CD4-positive, CD25-positive, alpha-beta regulatory T cell (primary cell): ENCODE measurements at regions not wholly inside any gene's neighbourhood (a gene's known extent, or its start where the extent isn't known, plus 50 kb on each side); places are given as distances from the start of the nearest gene placed in this dataset.

Experiments
- ATAC-seq, 2 donors: fragments of 150-1000 bp; cut with Tn5 transposase; one replicate each; pipeline ENCODE4 v1.10.0; 2021; ENCODE audit warnings: low read depth in 2 of 2, moderate number of reproducible peaks in 2 of 2, moderate library complexity in 1 of 2
- DNase-seq, 3 donors: peaks; one replicate each; pipeline versions ENCODE4 v3.0.0 to v3.0.0-alpha.2; 2012 to 2022; ENCODE audit warnings: mixed read lengths in 1 of 3
- H3K27ac ChIP-seq: one replicate; pipeline ENCODE4 v1.7.0; 2013; ENCODE audit warnings: mild to moderate bottlenecking, low read length; ENCODE audit not compliant: insufficient read depth, poor library complexity, severe bottlenecking
- H3K27me3 ChIP-seq: one replicate; pipeline ENCODE4 v1.7.0; 2013; ENCODE audit warnings: low read length; ENCODE audit not compliant: control insufficient read depth, insufficient read depth
- H3K36me3 ChIP-seq: one replicate; pipeline ENCODE4 v1.7.0; 2013; ENCODE audit warnings: mild to moderate bottlenecking, low read length, moderate library complexity; ENCODE audit not compliant: control insufficient read depth, insufficient read depth
- H3K4me1 ChIP-seq: 2 replicates; pipeline ENCODE4 v1.7.0; 2013; ENCODE audit warnings: mild to moderate bottlenecking, low read length; ENCODE audit not compliant: insufficient read depth, control insufficient read depth, poor library complexity, severe bottlenecking
- H3K4me3 ChIP-seq: one replicate; pipeline ENCODE4 v1.7.0; 2013; ENCODE audit warnings: low read depth, mild to moderate bottlenecking, low read length, moderate library complexity
- H3K9me3 ChIP-seq, 2 experiments: 1 replicate in 1 of 2; 2 replicates in 1 of 2; pipeline ENCODE4 v1.7.0; 2013; ENCODE audit warnings: low read length in 2 of 2, mild to moderate bottlenecking in 1 of 2, moderate library complexity in 1 of 2; ENCODE audit not compliant: control insufficient read depth in 2 of 2
- H3K27ac Mint-ChIP-seq, 3 donors: one replicate each; pipeline ENCODE4 v1.8.0; 2020 to 2022; ENCODE audit warnings: mild to moderate bottlenecking in 3 of 3, mixed read lengths in 3 of 3, moderate library complexity in 2 of 3
- H3K27me3 Mint-ChIP-seq: one replicate; pipeline ENCODE4 v1.8.0; 2022; ENCODE audit warnings: mild to moderate bottlenecking, mixed read lengths
- H3K36me3 Mint-ChIP-seq: one replicate; pipeline ENCODE4 v1.8.0; 2020; ENCODE audit warnings: mixed read lengths
- H3K4me1 Mint-ChIP-seq, 4 donors: one replicate each; pipeline ENCODE4 v1.8.0; 2020 to 2022; ENCODE audit warnings: mixed read lengths in 4 of 4, mild to moderate bottlenecking in 1 of 4
- H3K4me3 Mint-ChIP-seq, 4 donors: one replicate each; pipeline ENCODE4 v1.8.0; 2020 to 2022; ENCODE audit warnings: mild to moderate bottlenecking in 4 of 4, mixed read lengths in 4 of 4, moderate library complexity in 3 of 4
- H3K9me3 Mint-ChIP-seq, 7 donors: one replicate each; pipeline ENCODE4 v1.8.0; 2020 to 2022; ENCODE audit warnings: mixed read lengths in 7 of 7, mild to moderate bottlenecking in 3 of 7, moderate library complexity in 2 of 7

GRCh38 chr3:18892756-18893155 is 255.6 kb upstream of the KCNH8 start:
- no peak overlapping the region for H3K27ac Mint-ChIP-seq
- no peaks in the 10 kb centered on the region for H3K9me3 ChIP-seq
- H3K4me3 Mint-ChIP-seq, result no peak overlapping the region

GRCh38 chr3:18892047-18892446 is 256.3 kb upstream of the KCNH8 start:
- no peak overlapping the region for H3K4me3 Mint-ChIP-seq

More at GRCh38 chr3:18892756-18893155, 255.6 kb upstream of the KCNH8 start:
- ATAC-seq (no peak), DNase-seq (no peak)
- Histone ChIP-seq H3K36me3 (no peaks in the 10 kb centered on the region), H3K4me1 (no peaks in the 10 kb centered on the region), H3K27ac (no peak overlapping the region), H3K27me3 (peaks cover 2% of the 10 kb centered on the region), H3K4me3 (no peak overlapping the region)
- peaks cover 0 to 2% (median 0%) of the 10 kb centered on the region in 7 donors for H3K9me3 Mint-ChIP-seq
- peaks cover 6% of the 10 kb centered on the region for H3K27me3 Mint-ChIP-seq
- no peaks in the 10 kb centered on the region for H3K36me3 Mint-ChIP-seq
- no peaks in the 10 kb centered on the region for H3K4me1 Mint-ChIP-seq

DNA sequence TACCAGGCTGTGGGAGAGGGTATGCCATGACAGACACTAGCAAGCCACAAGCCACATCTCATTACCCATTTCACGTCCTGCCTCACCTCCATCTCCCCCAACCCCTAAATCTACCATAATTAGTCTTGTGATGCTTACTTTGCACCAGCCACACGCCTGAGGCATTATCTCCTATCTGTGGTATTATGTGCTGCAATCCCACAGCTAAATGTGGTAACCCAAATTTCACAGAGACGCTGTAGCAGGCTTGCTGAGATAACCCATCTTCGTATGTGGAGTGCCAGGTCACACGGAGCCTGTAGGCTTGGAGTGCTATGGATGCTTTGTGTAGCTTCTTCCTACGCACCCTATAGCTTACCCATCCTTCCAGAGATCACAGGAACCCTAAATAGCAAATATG is 256.7 kb upstream of the KCNH8 start:
- ATAC-seq, result no peak
- no peak for DNase-seq
- peaks cover 2% of the 10 kb centered on the region for H3K27me3 ChIP-seq
- H3K4me3 ChIP-seq, result no peak overlapping the region
- H3K36me3 ChIP-seq, result no peaks in the 10 kb centered on the region
- Mint-ChIP-seq H3K36me3 (no peaks in the 10 kb centered on the region), H3K4me1 (no peaks in the 10 kb centered on the region), H3K27ac (no peak overlapping the region), H3K4me3 (no peak overlapping the region), H3K9me3 (peaks cover 0 to 2% (median 0%) of the 10 kb centered on the region in 7 donors), H3K27me3 (peaks cover 6% of the 10 kb centered on the region)
- H3K4me1 ChIP-seq, result no peaks in the 10 kb centered on the region
- no peaks in the 10 kb centered on the region for H3K9me3 ChIP-seq
- H3K27ac ChIP-seq, result no peak overlapping the region

More at GRCh38 chr3:18892047-18892446, 256.3 kb upstream of the KCNH8 start:
- Histone ChIP-seq H3K4me1 (no peaks in the 10 kb centered on the region), H3K9me3 (no peaks in the 10 kb centered on the region), H3K27me3 (peaks cover 2% of the 10 kb centered on the region), H3K4me3 (no peak overlapping the region), H3K27ac (no peak overlapping the region), H3K36me3 (no peaks in the 10 kb centered on the region)
- peaks cover 6% of the 10 kb centered on the region for H3K27me3 Mint-ChIP-seq
- ATAC-seq (no peak), DNase-seq (no peak)
- H3K36me3 Mint-ChIP-seq, result no peaks in the 10 kb centered on the region
- no peaks in the 10 kb centered on the region for H3K4me1 Mint-ChIP-seq
- H3K27ac Mint-ChIP-seq, result no peak overlapping the region
- peaks cover 0 to 2% (median 0%) of the 10 kb centered on the region in 7 donors for H3K9me3 Mint-ChIP-seq

GRCh38 chr3:18890449-18890848 is 257.9 kb upstream of the KCNH8 start:
- H3K27ac Mint-ChIP-seq, result no peak overlapping the region
- peaks cover 0 to 1% (median 0%) of the 10 kb centered on the region in 7 donors for H3K9me3 Mint-ChIP-seq
- Histone ChIP-seq H3K4me3 (no peak overlapping the region), H3K27me3 (peaks cover 2% of the 10 kb centered on the region), H3K4me1 (no peaks in the 10 kb centered on the region), H3K27ac (no peak overlapping the region), H3K36me3 (no peaks in the 10 kb centered on the region), H3K9me3 (no peaks in the 10 kb centered on the region)
- H3K27me3 Mint-ChIP-seq, result no peaks in the 10 kb centered on the region
- no peak overlapping the region for H3K4me3 Mint-ChIP-seq
- H3K4me1 Mint-ChIP-seq, result no peaks in the 10 kb centered on the region
- no peaks in the 10 kb centered on the region for H3K36me3 Mint-ChIP-seq
- ATAC-seq (no peak), DNase-seq (no peak)

DNA sequence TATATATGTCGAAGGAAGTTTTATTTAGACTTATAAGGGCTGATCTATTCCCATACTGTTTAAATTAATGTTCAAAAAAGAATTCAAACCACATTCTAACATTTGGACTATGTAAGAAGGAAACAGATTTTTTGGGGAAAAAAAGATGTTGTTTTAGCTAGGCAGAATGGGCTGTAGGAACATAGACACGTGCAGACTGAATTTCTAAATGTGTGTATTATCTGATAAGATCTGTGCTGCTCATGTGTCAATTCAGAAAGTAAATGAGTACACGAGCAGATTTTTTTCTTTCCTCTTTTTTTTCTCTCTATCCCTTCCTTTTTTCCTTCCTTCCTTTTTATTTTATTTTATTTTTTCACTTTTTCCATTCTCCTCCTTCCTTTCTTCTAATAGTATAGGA is 259.5 kb upstream of the KCNH8 start:
- H3K9me3 ChIP-seq, result no peaks in the 10 kb centered on the region
- DNase-seq (no peak), ATAC-seq (no peak)
- H3K27ac ChIP-seq, result no peak overlapping the region
- H3K27ac Mint-ChIP-seq, result no peak overlapping the region
- no peak overlapping the region for H3K4me3 Mint-ChIP-seq
- H3K9me3 Mint-ChIP-seq, result peaks cover 0 to 1% (median 0%) of the 10 kb centered on the region in 7 donors
- H3K27me3 ChIP-seq, result peaks cover 2% of the 10 kb centered on the region
- H3K4me1 ChIP-seq, result no peaks in the 10 kb centered on the region
- H3K36me3 Mint-ChIP-seq, result no peaks in the 10 kb centered on the region
- no peak overlapping the region for H3K4me3 ChIP-seq
- H3K27me3 Mint-ChIP-seq, result no peaks in the 10 kb centered on the region
- H3K36me3 ChIP-seq, result no peaks in the 10 kb centered on the region
- no peaks in the 10 kb centered on the region for H3K4me1 Mint-ChIP-seq

DNA sequence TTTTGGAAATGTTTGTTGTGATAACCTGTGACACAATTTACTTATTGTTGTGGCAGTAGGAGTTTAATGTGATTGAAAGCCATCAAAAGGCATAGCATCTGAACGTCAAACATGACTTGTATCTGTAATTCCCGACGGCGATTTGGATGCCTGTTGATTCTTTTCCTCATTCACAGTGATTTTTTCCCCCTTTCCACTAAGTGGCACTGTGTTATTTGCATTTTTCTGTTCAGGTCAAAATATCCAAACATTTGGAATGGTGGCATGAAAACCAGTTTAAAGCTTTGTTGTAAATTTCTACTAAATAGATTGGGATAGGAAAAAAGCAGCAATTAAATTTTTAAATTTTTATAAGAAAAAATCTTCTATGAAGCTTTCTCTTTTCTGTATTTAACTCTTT is 259.9 kb upstream of the KCNH8 start:
- no peaks in the 10 kb centered on the region for H3K27me3 Mint-ChIP-seq

GRCh38 chr3:18886331-18886730 is 262.0 kb upstream of the KCNH8 start:
- H3K4me3 ChIP-seq, result no peak overlapping the region
- H3K4me3 Mint-ChIP-seq, result no peak overlapping the region
- no peaks in the 10 kb centered on the region for H3K36me3 Mint-ChIP-seq
- no peaks in the 10 kb centered on the region for H3K27me3 ChIP-seq
- no peaks in the 10 kb centered on the region for H3K4me1 ChIP-seq
- H3K27ac Mint-ChIP-seq, result no peak overlapping the region
- no peaks in the 10 kb centered on the region for H3K4me1 Mint-ChIP-seq
- peaks cover 0 to 1% (median 0%) of the 10 kb centered on the region in 7 donors for H3K9me3 Mint-ChIP-seq
- H3K9me3 ChIP-seq, result no peaks in the 10 kb centered on the region
- H3K27me3 Mint-ChIP-seq, result no peaks in the 10 kb centered on the region
- H3K27ac ChIP-seq, result no peak overlapping the region
- ATAC-seq, result no peak
- no peak for DNase-seq
- no peaks in the 10 kb centered on the region for H3K36me3 ChIP-seq

More for the DNA sequence above, 259.9 kb upstream of the KCNH8 start:
- Histone ChIP-seq H3K27me3 (peaks cover 2% of the 10 kb centered on the region), H3K27ac (no peak overlapping the region), H3K36me3 (no peaks in the 10 kb centered on the region), H3K4me1 (no peaks in the 10 kb centered on the region), H3K4me3 (no peak overlapping the region), H3K9me3 (no peaks in the 10 kb centered on the region)
- Mint-ChIP-seq H3K9me3 (peaks cover 0 to 1% (median 0%) of the 10 kb centered on the region in 7 donors), H3K4me1 (no peaks in the 10 kb centered on the region), H3K4me3 (no peak overlapping the region), H3K27ac (no peak overlapping the region), H3K36me3 (no peaks in the 10 kb centered on the region)
- no peak for ATAC-seq
- DNase-seq, result no peak

- Mint-ChIP-seq H3K27ac (no peak overlapping the region), H3K9me3 (peaks cover 0 to 4% (median 0%) of the 10 kb centered on the region in 7 donors), H3K27me3 (no peaks in the 10 kb centered on the region), H3K4me3 (no peak overlapping the region), H3K36me3 (no peaks in the 10 kb centered on the region), H3K4me1 (no peaks in the 10 kb centered on the region)
- H3K27ac ChIP-seq, result no peak overlapping the region
- no peaks in the 10 kb centered on the region for H3K27me3 ChIP-seq
- H3K4me3 ChIP-seq, result no peak overlapping the region
- DNase-seq (no peak), ATAC-seq (no peak)
- H3K4me1 ChIP-seq, result no peaks in the 10 kb centered on the region
- no peaks in the 10 kb centered on the region for H3K36me3 ChIP-seq
- no peaks in the 10 kb centered on the region for H3K9me3 ChIP-seq
Observed at GRCh38 chr3:18885612-18886011, 262.7 kb upstream of the KCNH8 start.
